Thoracic aorta (tissue), 2 donors: ENCODE measurements at regions not wholly inside any gene's neighbourhood (a gene's known extent, or its start where the extent isn't known, plus 50 kb on each side); places are given as distances from the start of the nearest gene placed in this dataset.

Source experiments
- ATAC-seq: fragments of 150-250 bp; one replicate; pipeline ENCODE4 v1.8.0; 2017; ENCODE audit warnings: low read depth; ENCODE audit not compliant: insufficient number of reproducible peaks, low FRiP score
- DNase-seq: peaks from one replicate; pipeline ENCODE4 v3.0.0-alpha.2; 2020; ENCODE audit warnings: low spot score
- H3K27ac ChIP-seq, 2 donors: fragments of 200-600 bp; sonication (generic); 1 replicate in 1 of 2; 2 replicates in 1 of 2; pipeline ENCODE4 v1.5.1; 2016; ENCODE audit warnings: mild to moderate bottlenecking in 2 of 2, moderate library complexity in 2 of 2
- H3K27me3 ChIP-seq: fragments of 200-600 bp; sonication (generic); replicated peaks from 2 replicates; pipeline ENCODE4 v1.6.0; 2016; ENCODE audit warnings: mild to moderate bottlenecking; ENCODE audit not compliant: insufficient read depth
- H3K36me3 ChIP-seq: fragments of 200-600 bp; sonication (generic); one replicate; pipeline ENCODE4 v1.5.1; 2016
- H3K4me1 ChIP-seq, 2 donors: fragments of 200-600 bp; sonication (generic); 1 replicate in 1 of 2; 2 replicates in 1 of 2; pipeline versions ENCODE4 v1.5.1 to v1.6.0; 2016; ENCODE audit warnings: low read depth in 2 of 2, mild to moderate bottlenecking in 1 of 2; ENCODE audit not compliant: control insufficient read depth in 1 of 2
- H3K4me3 ChIP-seq: fragments of 200-600 bp; sonication (generic); 2 replicates; pipeline ENCODE4 v1.5.1; 2016; ENCODE audit warnings: mild to moderate bottlenecking
- H3K9me3 ChIP-seq: fragments of 200-600 bp; sonication (generic); 2 replicates; pipeline ENCODE4 v1.5.1; 2016
- CTCF ChIP-seq: fragments of 200-600 bp; sonication (generic); IDR thresholded peaks from one replicate; pipeline ENCODE4 v1.5.1; 2019; ENCODE audit warnings: antibody characterized with exemption

DNA sequence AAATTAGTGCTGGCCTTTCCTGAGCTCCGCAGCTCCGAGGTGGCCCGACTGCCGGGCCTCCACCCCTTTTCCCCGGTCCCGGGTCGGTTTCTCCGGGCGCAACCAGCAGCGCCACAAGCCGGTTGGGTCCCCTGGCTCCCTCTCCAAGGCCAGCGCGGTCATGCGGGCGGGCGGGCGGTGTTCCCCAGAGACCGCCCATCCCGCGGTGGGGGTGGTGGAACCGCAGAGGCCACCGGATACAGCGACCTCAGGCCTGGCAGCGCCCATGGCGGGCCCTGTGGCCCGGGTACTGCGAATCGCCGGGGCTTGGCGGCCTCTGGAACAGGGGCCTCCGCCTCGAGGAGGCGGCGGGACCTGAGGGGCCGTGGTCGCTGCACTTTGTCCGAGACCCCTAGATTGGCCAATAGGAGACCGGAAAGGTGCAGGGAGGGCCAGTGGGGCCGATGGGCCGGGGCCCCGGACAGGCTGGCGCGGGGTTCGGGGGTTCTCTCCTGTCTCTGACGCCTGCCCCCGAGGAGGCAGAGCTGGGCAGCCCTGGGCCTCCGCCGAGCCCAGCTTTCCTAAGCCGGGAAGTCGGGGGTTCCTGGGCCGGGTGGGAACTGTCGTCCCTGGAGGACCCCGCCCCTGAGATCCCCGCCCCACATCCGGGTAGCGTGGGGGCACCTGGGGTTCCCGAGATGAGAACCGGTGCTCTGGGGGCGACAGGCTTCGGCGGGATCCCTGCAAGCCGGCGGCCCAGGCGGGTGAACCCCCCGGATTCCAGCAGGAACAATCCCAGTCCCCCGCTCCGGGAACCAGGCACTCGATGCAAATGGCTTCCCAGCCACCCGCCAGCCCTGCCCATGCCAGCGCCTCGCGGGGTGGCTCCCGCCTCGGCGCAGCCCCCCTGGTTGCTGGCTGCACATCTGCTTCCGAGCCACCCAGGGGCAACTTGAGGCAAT is 293.9 kb downstream of the ZSWIM6 start:
- peaks cover 5 to 27% of the 10 kb centered on the region in 2 donors for H3K4me1 ChIP-seq
- TF ChIP-seq CTCF = no peak
- H3K9me3 ChIP-seq = no peaks in the 10 kb centered on the region
- ATAC-seq (peak; percentile 79), DNase-seq (no peak)
- peak overlapping the region; percentile 83 for H3K4me3 ChIP-seq
- H3K27ac ChIP-seq = peak overlapping the region; percentile 64
- no peaks in the 10 kb centered on the region for H3K36me3 ChIP-seq
- H3K27me3 ChIP-seq = no peaks in the 10 kb centered on the region

DNA sequence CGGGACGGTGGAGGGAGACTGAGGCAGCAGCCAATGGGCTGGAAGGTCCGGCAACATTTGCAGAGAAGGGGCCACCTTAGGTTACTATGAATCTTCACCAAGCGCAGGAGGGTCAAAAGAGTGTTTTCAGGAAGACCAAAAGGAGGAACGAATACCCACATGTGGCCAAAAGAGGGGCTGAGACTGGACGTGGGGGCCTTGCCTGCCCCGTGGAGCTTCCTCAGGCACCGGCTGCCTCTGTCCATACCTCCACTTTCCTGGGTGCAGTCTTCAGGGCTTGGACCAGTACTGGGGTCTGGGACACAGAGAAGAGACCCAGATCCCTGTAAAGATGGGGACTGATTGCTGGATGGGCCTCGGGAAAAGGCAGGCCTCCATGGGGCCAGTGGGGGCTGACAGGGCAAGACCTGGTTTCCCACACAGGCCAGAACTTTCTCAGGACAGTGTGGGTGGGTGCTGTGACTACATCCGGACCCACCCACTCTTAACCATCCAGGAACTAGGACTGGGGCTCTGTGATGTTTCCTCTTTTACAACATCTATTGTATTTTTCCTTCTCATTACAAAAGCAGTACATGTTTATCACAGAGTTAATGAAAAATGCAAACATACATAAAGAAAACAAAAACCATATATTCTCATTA is 294.7 kb downstream of the ZSWIM6 start:
- no peak for DNase-seq

GRCh38 chr5:61627531-61627930 is 295.5 kb downstream of the ZSWIM6 start:
- Histone ChIP-seq H3K4me3 (no peak overlapping the region), H3K27ac (no peak overlapping the region), H3K4me1 (peaks cover 5 to 28% of the 10 kb centered on the region in 2 donors), H3K36me3 (no peaks in the 10 kb centered on the region), H3K27me3 (no peaks in the 10 kb centered on the region), H3K9me3 (no peaks in the 10 kb centered on the region)
- DNase-seq = no peak
- TF ChIP-seq CTCF = no peak
- ATAC-seq = no peak

More for the DNA sequence above, 294.7 kb downstream of the ZSWIM6 start:
- peak overlapping the region; percentile 64 for H3K27ac ChIP-seq
- no peaks in the 10 kb centered on the region for H3K9me3 ChIP-seq
- ATAC-seq = peak; percentile 8
- peaks cover 5 to 26% of the 10 kb centered on the region in 2 donors for H3K4me1 ChIP-seq
- H3K36me3 ChIP-seq = no peaks in the 10 kb centered on the region
- TF ChIP-seq CTCF = no peak
- no peaks in the 10 kb centered on the region for H3K27me3 ChIP-seq
- H3K4me3 ChIP-seq = peak overlapping the region; percentile 83

GRCh38 chr5:61630908-61631307 is 298.9 kb downstream of the ZSWIM6 start:
- Histone ChIP-seq H3K4me3 (peak overlapping the region; percentile 56), H3K27ac (peak overlapping the region; percentile 2 to 52), H3K9me3 (no peaks in the 10 kb centered on the region), H3K27me3 (no peaks in the 10 kb centered on the region), H3K36me3 (no peaks in the 10 kb centered on the region), H3K4me1 (peaks cover 0 to 14% of the 10 kb centered on the region in 2 donors)
- DNase-seq (no peak), ATAC-seq (no peak)
- no peak for TF ChIP-seq CTCF

DNA sequence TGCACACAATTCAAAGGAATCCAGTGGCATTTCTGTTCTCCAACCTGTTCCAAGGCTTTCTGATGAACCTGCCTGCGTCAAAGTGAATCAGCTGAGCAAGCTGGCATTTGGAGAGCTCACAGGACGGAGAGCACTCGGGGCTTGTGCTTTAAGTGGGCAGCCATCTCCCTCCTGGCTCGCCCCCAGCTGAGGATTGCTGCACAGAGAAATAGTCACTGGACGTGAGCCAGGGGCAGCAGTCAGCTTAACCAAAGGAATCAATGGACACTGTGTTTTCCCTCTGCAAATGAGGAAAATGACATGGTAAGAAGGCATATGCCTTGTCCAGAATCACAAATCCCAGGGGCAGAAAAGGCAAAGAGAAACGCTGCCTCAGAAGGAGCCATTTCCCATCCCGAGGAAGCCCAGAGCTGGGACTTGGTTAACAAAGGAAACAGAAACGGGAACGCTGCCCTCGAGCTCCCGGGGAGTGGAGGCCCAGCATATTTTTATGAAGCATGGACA is 299.4 kb downstream of the ZSWIM6 start:
- peaks cover 0 to 9% of the 10 kb centered on the region in 2 donors for H3K4me1 ChIP-seq
- H3K36me3 ChIP-seq = no peaks in the 10 kb centered on the region
- no peak for TF ChIP-seq CTCF
- ATAC-seq = peak; percentile 50
- H3K9me3 ChIP-seq = no peaks in the 10 kb centered on the region
- H3K27ac ChIP-seq = peak overlapping the region; percentile 2 to 52
- H3K27me3 ChIP-seq = no peaks in the 10 kb centered on the region
- no peak for DNase-seq
- H3K4me3 ChIP-seq = peak overlapping the region; percentile 56
